ENCODE measurements at regions not wholly inside any gene's neighbourhood (a gene's known extent, or its start where the extent isn't known, plus 50 kb on each side); places are given as distances from the start of the nearest gene placed in this dataset.

DNA sequence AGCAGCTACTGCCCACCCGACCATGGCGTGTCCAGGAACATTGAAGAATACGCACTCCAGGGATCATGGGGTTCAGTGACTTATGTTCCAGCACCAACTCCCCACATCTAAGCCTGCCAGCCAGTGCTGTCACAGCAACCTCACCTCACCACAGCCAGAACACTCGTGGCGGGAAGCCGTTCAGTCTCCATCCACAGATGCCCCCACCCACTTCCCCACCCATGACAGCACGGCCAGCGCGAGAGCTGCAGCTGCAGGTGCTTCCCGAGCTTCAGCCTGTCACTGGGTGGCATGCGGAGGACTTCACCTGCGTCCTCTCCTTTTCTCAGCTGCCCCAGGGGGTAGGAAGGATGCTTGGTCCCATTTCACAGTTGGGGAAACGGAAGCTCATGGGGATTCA is 50.3 kb downstream of the RBFOX3 start:
- no peak overlapping the region for H3K4me3 ChIP-seq
- 59 to 69% methylated on average over 4 to 13 of the region's 13 CpGs for WGBS, 2 donors
- no peaks in the 10 kb centered on the region for H3K27me3 ChIP-seq
- intact Hi-C loops (cut with DNase I), result no loop called here
- no peaks in the 10 kb centered on the region for H3K4me1 ChIP-seq
- no peaks in the 10 kb centered on the region for H3K36me3 ChIP-seq (replicated peaks in 1 of 2; ENCODE audit: insufficient read depth in 1 of 2, low read depth in 2 of 2)
- no peak overlapping the region for H3K27ac ChIP-seq
- DNase-seq, result no peak
- H3K9me3 ChIP-seq, result no peaks in the 10 kb centered on the region
- no peak for ATAC-seq
- no peak for TF ChIP-seq POLR2A (IDR thresholded peaks at IDR 0.05)
- TF ChIP-seq, protein P1, sequence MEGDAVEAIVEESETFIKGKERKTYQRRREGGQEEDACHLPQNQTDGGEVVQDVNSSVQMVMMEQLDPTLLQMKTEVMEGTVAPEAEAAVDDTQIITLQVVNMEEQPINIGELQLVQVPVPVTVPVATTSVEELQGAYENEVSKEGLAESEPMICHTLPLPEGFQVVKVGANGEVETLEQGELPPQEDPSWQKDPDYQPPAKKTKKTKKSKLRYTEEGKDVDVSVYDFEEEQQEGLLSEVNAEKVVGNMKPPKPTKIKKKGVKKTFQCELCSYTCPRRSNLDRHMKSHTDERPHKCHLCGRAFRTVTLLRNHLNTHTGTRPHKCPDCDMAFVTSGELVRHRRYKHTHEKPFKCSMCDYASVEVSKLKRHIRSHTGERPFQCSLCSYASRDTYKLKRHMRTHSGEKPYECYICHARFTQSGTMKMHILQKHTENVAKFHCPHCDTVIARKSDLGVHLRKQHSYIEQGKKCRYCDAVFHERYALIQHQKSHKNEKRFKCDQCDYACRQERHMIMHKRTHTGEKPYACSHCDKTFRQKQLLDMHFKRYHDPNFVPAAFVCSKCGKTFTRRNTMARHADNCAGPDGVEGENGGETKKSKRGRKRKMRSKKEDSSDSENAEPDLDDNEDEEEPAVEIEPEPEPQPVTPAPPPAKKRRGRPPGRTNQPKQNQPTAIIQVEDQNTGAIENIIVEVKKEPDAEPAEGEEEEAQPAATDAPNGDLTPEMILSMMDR (IDR thresholded peaks at IDR 0.05), result no peak

DNA sequence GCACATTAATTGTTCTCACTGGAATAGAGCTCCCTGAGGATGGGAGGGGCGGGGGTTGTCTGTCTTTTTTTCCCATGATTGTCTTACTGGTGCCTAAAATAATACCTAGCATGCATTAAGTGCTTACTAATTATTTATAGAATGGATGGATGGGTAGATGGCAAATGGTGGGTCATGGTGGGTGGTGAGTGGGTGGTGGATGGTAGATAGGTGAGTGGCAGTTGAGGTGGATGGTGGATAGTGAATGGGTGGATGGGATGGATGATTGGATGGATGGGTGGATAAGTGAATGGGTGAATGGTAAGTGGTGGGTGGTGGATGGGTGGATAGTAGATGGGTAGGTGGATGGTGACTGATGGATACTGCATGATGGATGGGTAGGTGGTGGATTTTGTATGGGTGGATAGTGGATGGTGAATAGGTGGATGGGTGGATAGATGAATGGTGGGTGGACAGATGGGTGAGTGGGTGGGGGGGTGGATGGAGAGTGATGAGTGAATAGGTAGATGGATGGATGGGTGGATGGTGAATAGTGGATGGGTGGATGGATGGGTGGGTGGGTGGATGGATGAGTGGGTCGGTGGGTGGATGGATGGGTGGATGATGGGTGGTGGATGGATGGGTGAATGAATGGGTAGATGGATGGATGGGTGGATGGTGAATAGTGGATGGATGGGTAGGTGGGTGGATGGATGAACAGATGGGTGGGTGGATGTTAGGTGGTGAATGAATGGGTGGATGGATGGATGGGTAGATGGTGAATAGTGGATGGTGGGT is 51.6 kb downstream of the RBFOX3 start:
- Histone ChIP-seq H3K4me3 (no peak overlapping the region), H3K27me3 (no peaks in the 10 kb centered on the region), H3K9me3 (no peaks in the 10 kb centered on the region), H3K36me3 (replicated peaks in 1 of 2; ENCODE audit: insufficient read depth in 1 of 2, low read depth in 2 of 2) (no peaks in the 10 kb centered on the region), H3K4me1 (no peaks in the 10 kb centered on the region), H3K27ac (no peak overlapping the region)
- no peak for DNase-seq
- intact Hi-C loops (cut with DNase I), result no loop called here
- no peak for ATAC-seq
- TF ChIP-seq, protein P1 (IDR thresholded peaks at IDR 0.05), result no peak
- TF ChIP-seq POLR2A (IDR thresholded peaks at IDR 0.05), result no peak
- 69 to 85% methylated on average over 2 of the region's 2 CpGs for WGBS, 2 donors

DNA sequence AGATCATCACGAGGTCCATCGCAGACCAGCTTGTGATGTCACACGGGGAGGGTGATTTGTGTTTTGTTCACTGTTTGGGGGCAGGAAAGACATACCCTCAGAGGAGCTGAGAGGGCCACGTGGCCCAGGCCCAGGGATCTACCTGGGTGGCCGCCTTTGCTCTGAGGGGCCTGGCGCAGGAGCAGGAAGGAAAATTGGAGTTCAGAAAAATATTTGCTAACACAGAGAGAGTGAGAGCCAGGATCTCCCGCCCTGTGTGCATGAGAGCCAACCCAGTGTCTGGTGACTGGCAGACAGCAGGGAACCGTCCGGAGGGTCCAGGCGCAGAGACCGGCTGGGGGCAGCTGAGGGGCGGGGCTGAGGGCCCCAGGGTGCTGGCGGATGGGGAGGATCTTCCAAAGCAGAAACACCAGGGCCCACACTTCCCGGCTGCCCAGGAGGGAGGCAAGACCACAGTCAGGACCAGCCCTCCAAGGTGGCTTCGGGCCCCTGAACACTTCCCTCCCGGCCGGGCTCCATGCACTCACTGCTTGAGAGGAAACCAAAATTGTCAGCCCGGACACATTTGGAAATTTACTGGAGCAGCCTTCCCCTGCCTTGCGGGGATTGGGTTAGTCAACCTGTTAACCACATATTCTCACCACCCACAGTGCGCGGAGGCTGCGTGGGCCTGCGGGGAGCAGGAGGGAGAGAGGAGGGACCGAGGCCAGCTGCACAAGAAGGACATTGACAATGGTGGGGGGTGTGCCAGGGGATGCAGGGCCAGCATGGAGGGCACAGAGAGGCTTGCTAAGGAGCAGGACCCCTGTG is 52.6 kb downstream of the RBFOX3 start:
- ATAC-seq (no peak), DNase-seq (no peak)
- no peaks in the 10 kb centered on the region for H3K4me1 ChIP-seq
- no peak overlapping the region for H3K4me3 ChIP-seq
- TF ChIP-seq, protein P1 (IDR thresholded peaks at IDR 0.05), result no peak
- no peak for TF ChIP-seq POLR2A (IDR thresholded peaks at IDR 0.05)
- no peaks in the 10 kb centered on the region for H3K9me3 ChIP-seq
- H3K27ac ChIP-seq, result no peak overlapping the region
- H3K36me3 ChIP-seq (replicated peaks in 1 of 2; ENCODE audit: insufficient read depth in 1 of 2, low read depth in 2 of 2), result no peaks in the 10 kb centered on the region
- 35% methylated on average over 12 to 24 of the region's 24 CpGs for WGBS, 2 donors
- H3K27me3 ChIP-seq, result no peaks in the 10 kb centered on the region
- intact Hi-C loops (cut with DNase I), result no loop called here

DNA sequence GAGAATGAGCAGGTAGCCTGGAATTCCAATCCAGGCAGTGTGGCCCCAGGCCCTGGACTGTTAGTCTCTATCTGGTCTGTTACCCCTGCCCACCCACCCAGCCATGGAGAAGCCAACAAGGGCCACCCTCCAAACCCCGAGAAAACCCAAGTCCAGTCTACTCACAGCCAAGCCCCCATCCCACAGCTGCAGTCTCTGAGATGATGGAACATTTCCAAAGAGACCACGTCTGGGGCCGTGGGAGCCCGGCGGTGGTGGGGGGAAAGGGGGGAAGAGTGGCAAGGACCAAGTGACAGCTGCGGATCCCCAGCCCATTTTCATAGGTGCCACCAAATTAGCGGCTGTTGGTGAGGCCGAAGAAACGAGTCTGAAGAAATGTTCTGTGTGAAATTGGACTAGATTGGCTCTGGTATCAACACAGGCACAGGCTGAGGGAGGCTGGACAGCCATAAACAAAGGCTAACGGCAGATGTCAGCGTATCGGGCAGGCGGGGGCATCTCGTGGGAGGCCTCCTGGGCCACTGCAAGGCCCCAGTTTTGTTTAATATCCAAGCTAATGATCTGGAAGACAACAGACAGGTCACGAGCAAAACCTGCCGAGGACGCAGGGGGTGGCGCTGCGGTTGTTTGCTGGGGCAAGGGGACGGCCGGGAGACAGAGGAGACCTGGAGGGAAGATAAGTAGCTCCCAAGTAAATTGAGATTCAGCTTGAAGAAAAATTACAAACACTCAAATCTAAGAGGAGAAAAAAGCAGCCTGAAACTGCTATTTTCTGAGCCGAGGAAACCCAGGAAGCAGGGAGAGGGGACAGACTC is 53.4 kb downstream of the RBFOX3 start:
- H3K27ac ChIP-seq, result no peak overlapping the region
- H3K4me3 ChIP-seq, result no peak overlapping the region
- no peaks in the 10 kb centered on the region for H3K36me3 ChIP-seq (replicated peaks in 1 of 2; ENCODE audit: insufficient read depth in 1 of 2, low read depth in 2 of 2)
- intact Hi-C loops (cut with DNase I), result no loop called here
- DNase-seq (peak in 1 of 4 donors; percentile 21), ATAC-seq (no peak)
- H3K4me1 ChIP-seq, result no peaks in the 10 kb centered on the region
- 28 to 32% methylated on average over 22 of the region's 22 CpGs for WGBS, 2 donors
- H3K27me3 ChIP-seq, result no peaks in the 10 kb centered on the region
- TF ChIP-seq, protein P1 (IDR thresholded peaks at IDR 0.05), result no peak
- TF ChIP-seq POLR2A (IDR thresholded peaks at IDR 0.05), result no peak
- H3K9me3 ChIP-seq, result peaks cover 0 to 4% (median 0%) of the 10 kb centered on the region in 3 donors

Measured in body of pancreas (tissue), 4 donors.